ENCODE measurements at regions not wholly inside any gene's neighbourhood (a gene's known extent, or its start where the extent isn't known, plus 50 kb on each side); places are given as distances from the start of the nearest gene placed in this dataset.

- no peak for TF ChIP-seq POLR2A (IDR thresholded peaks at IDR 0.05)
- TF ChIP-seq, protein P1, sequence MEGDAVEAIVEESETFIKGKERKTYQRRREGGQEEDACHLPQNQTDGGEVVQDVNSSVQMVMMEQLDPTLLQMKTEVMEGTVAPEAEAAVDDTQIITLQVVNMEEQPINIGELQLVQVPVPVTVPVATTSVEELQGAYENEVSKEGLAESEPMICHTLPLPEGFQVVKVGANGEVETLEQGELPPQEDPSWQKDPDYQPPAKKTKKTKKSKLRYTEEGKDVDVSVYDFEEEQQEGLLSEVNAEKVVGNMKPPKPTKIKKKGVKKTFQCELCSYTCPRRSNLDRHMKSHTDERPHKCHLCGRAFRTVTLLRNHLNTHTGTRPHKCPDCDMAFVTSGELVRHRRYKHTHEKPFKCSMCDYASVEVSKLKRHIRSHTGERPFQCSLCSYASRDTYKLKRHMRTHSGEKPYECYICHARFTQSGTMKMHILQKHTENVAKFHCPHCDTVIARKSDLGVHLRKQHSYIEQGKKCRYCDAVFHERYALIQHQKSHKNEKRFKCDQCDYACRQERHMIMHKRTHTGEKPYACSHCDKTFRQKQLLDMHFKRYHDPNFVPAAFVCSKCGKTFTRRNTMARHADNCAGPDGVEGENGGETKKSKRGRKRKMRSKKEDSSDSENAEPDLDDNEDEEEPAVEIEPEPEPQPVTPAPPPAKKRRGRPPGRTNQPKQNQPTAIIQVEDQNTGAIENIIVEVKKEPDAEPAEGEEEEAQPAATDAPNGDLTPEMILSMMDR (IDR thresholded peaks at IDR 0.05): no peak
These were observed 2139.1 kb downstream of the PCDH9 start for GRCh38 chr13:65091031-65091430.

Measured in gastroesophageal sphincter (tissue), 3 donors.